ENCODE measurements at regions not wholly inside any gene's neighbourhood (a gene's known extent, or its start where the extent isn't known, plus 50 kb on each side); places are given as distances from the start of the nearest gene placed in this dataset.

- H3K4me3 ChIP-seq (ENCODE audit: control insufficient read depth, low read depth, low read length), result no peak overlapping the region
- DNase-seq (ENCODE audit: low read depth), result no peak
- TF ChIP-seq CTCF (IDR thresholded peaks at IDR 0.05; ENCODE audit: control insufficient read depth, insufficient read depth, low read depth, low read length, missing control alignments), result no peak
These were observed 368.0 kb downstream of the SEC23A start for GRCh38 chr14:38735005-38735404.

DNA sequence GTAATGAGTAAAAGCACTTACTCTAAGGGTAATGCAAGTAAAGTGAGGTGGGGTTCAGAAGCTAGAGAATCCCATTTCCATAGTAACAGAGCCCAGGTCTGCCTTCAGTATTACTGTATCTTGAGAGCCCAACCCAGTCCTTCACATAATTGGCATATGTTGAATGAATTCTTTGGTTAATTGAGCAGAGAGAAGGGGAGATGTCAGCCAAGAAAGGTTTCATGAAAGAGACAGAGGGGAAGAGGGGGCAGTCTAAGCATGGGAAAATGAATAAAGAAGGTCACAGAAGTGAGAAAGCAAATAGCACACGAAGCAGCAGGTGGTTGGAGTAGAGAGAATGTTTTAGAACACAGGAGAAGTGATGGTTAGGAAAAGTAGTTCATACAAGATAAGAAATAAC, 371.1 kb downstream of the SEC23A start:
- no peak for DNase-seq (ENCODE audit: low read depth)
- no peak overlapping the region for H3K4me3 ChIP-seq (ENCODE audit: control insufficient read depth, low read depth, low read length)
- no peak for TF ChIP-seq CTCF (IDR thresholded peaks at IDR 0.05; ENCODE audit: control insufficient read depth, insufficient read depth, low read depth, low read length, missing control alignments)

DNA sequence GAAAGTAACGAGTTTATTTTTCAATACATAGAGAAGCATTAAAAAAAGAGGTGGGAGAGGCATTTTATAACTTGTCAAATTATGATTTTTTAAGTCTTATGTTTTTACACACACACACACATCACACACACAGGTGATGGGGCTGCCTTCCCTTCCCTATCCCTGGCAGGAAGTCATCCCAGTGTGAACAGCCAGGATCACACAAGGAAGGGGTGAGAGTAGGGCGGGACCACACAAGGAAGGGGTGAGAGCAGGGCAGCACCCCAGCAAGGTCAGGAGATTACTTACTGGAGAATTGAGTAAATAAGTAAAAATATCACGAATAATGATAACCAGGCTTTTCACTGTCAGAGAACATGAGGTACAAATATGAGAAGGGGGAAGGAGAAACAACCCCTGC, 372.6 kb downstream of the SEC23A start:
- TF ChIP-seq CTCF (IDR thresholded peaks at IDR 0.05; ENCODE audit: control insufficient read depth, insufficient read depth, low read depth, low read length, missing control alignments), result no peak
- no peak for DNase-seq (ENCODE audit: low read depth)
- H3K4me3 ChIP-seq (ENCODE audit: control insufficient read depth, low read depth, low read length), result no peak overlapping the region

DNA sequence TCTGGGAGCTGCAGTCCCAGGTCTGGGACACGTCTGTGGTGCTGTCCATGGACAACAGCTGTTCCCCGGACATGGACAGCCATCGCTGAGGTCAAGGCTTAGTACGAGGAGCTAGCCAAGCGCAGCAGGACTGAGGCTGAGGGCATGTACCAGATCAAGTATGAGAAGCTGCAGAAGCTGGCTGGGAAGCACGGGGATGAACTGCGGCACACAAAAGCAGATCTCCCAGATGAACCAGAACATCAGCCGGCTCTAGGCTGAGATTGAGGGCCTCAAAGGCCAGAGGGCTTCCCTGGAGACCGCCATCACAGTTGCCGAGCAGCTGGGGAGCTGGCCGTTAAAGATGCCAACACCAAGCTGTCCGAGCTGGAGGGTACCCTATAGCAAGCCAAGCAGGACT, 375.3 kb downstream of the SEC23A start:
- no peak for TF ChIP-seq CTCF (IDR thresholded peaks at IDR 0.05; ENCODE audit: control insufficient read depth, insufficient read depth, low read depth, low read length, missing control alignments)
- no peak for DNase-seq (ENCODE audit: low read depth)
- H3K4me3 ChIP-seq (ENCODE audit: control insufficient read depth, low read depth, low read length), result no peak overlapping the region

DNA sequence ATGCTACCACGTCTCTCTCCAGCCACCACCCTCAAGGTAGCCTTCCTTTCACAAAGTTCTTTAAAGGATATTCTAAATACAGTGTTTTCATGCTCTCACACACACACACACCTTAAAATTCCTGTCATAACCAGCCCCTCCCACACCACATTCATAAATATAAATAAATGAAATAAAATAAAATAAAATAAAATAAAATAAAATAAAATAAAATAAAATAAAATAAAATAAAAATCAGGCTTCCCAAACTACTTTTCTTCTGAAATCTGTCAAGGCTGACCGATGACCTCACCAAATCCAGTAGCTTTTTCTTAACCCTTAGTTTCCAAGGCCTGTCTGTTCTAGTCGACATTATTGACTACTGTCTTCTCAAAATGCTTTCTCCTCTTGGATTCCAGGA, 378.4 kb downstream of the SEC23A start:
- DNase-seq (ENCODE audit: low read depth), result no peak
- H3K4me3 ChIP-seq (ENCODE audit: control insufficient read depth, low read depth, low read length), result no peak overlapping the region
- no peak for TF ChIP-seq CTCF (IDR thresholded peaks at IDR 0.05; ENCODE audit: control insufficient read depth, insufficient read depth, low read depth, low read length, missing control alignments)

- no peak for TF ChIP-seq CTCF (IDR thresholded peaks at IDR 0.05; ENCODE audit: control insufficient read depth, insufficient read depth, low read depth, low read length, missing control alignments)
- H3K4me3 ChIP-seq (ENCODE audit: control insufficient read depth, low read depth, low read length), result no peak overlapping the region
- DNase-seq (ENCODE audit: low read depth), result no peak
These were observed 379.1 kb downstream of the SEC23A start for GRCh38 chr14:38723959-38724358.

GRCh38 chr14:38723277-38723676, 379.8 kb downstream of the SEC23A start:
- DNase-seq (ENCODE audit: low read depth), result no peak
- TF ChIP-seq CTCF (IDR thresholded peaks at IDR 0.05; ENCODE audit: control insufficient read depth, insufficient read depth, low read depth, low read length, missing control alignments), result no peak
- no peak overlapping the region for H3K4me3 ChIP-seq (ENCODE audit: control insufficient read depth, low read depth, low read length)

All from AG09309 (cell line).